GM12878 (cell line): ENCODE measurements at regions not wholly inside any gene's neighbourhood (a gene's known extent, or its start where the extent isn't known, plus 50 kb on each side); places are given as distances from the start of the nearest gene placed in this dataset.

Experiments used
- ATAC-seq: fragments of 200-7000 bp; cut with Tn5 transposase; 3 replicates; pipeline ENCODE4 v1.9.1; 2020; ENCODE audit warnings: mild to moderate bottlenecking, moderate library complexity
- BruUV-seq: library from RNA; stranded (reverse); fragments of 400-500 nt; replicated peaks from 2 replicates; lab custom pipeline; 2021; lab: Mats Ljungman, UMichigan
- CTCF ChIA-PET: fragments of 300-600 bp; sonication (Branson Sonifier 250); formaldehyde crosslinking; extraction: SDS; loops from one replicate; lab custom pipeline; 2021; ENCODE audit warnings: inconsistent platforms; lab: Yijun Ruan, JAX
- POLR2A ChIA-PET: fragments of 350-600 bp; formaldehyde crosslinking; extraction: SDS; loops from one replicate; lab custom pipeline; 2021; ENCODE audit warnings: inconsistent platforms; lab: Charles Lee
- RAD21 ChIA-PET: fragments of 300-600 bp; sonication (Branson Sonifier 250); formaldehyde crosslinking; loops from one replicate; lab custom pipeline; 2023; ENCODE audit warnings: antibody characterized with exemption; ENCODE audit not compliant: unreplicated experiment; lab: Charles Lee
- SMC1A ChIA-PET: fragments of 300-600 bp; sonication (Branson Sonifier 250); formaldehyde crosslinking; loops from one replicate; lab custom pipeline; 2023; ENCODE audit not compliant: unreplicated experiment, uncharacterized antibody; lab: Charles Lee
- DNase-seq: peaks from one replicate; pipeline ENCODE4 v3.0.0-alpha.2; 2011; ENCODE audit warnings: low read depth, low spot score
- FAIRE-seq: peaks from 3 replicates; lab custom pipeline; 2011; peaks lifted over from hg19 to GRCh38; lab: Jason Lieb, UNC
- H2AFZ ChIP-seq: 2 replicates; pipeline ENCODE4 v1.6.0; 2011; ENCODE audit warnings: low read depth, low read length, control low read depth; ENCODE audit not compliant: control insufficient read depth
- H3K27ac ChIP-seq: 2 replicates; pipeline ENCODE4 v1.5.1; 2011; ENCODE audit warnings: control low read depth; ENCODE audit not compliant: control insufficient read depth, insufficient read depth
- H3K27me3 ChIP-seq, 2 experiments: replicated peaks in 1 of 2; 2 replicates each; pipeline versions ENCODE4 v1.6.0 to v1.6.1; 2011; ENCODE audit warnings: low read length in 1 of 2; ENCODE audit not compliant: control insufficient read depth in 2 of 2, insufficient read depth in 2 of 2
- H3K36me3 ChIP-seq, 2 experiments: 2 replicates each; pipeline ENCODE4 v1.5.1; 2011; ENCODE audit warnings: low read length in 1 of 2; ENCODE audit not compliant: control insufficient read depth in 2 of 2, insufficient read depth in 2 of 2
- H3K4me1 ChIP-seq: 2 replicates; pipeline ENCODE4 v1.6.1; 2011; ENCODE audit warnings: mild to moderate bottlenecking, low read length, moderate library complexity, mixed read lengths; ENCODE audit not compliant: control insufficient read depth, insufficient read depth
- H3K4me2 ChIP-seq: 2 replicates; pipeline ENCODE4 v1.6.0; 2011; ENCODE audit warnings: control low read depth; ENCODE audit not compliant: control insufficient read depth, insufficient read depth
- H3K4me3 ChIP-seq: fragments of 200-600 bp; sonication (generic); 2 replicates; pipeline ENCODE4 v1.5.1; 2016
- H3K79me2 ChIP-seq: 2 replicates; pipeline ENCODE4 v1.6.0; 2011; ENCODE audit warnings: low read length; ENCODE audit not compliant: control insufficient read depth, insufficient read depth
- H3K9ac ChIP-seq: 2 replicates; pipeline ENCODE4 v1.8.0; 2011; ENCODE audit warnings: low read length, control low read depth, mixed read lengths; ENCODE audit not compliant: control insufficient read depth, insufficient read depth
- H3K9me3 ChIP-seq: replicated peaks from 3 replicates; pipeline ENCODE4 v1.5.1; 2011; ENCODE audit warnings: mild to moderate bottlenecking, low read length; ENCODE audit not compliant: control insufficient read depth, insufficient read depth
- H4K20me1 ChIP-seq: 2 replicates; pipeline ENCODE4 v1.6.0; 2011; ENCODE audit not compliant: control insufficient read depth, insufficient read depth
- BCLAF1 ChIP-seq: fragments of 450-650 bp; IDR thresholded peaks from 2 replicates; pipeline ENCODE4 v1.6.1; 2017; ENCODE audit warnings: antibody characterized with exemption, mild to moderate bottlenecking, moderate library complexity
- DPF2 ChIP-seq: fragments of 450-650 bp; IDR thresholded peaks from 2 replicates; pipeline ENCODE4 v1.6.1; 2017; ENCODE audit warnings: mild to moderate bottlenecking
- EED ChIP-seq: sonication (generic); IDR thresholded peaks from 2 replicates; pipeline ENCODE4 v1.6.1; 2016; ENCODE audit warnings: antibody characterized with exemption, low read depth
- EP300 ChIP-seq, 2 experiments: fragments of 150-350 bp in 1 of 2; IDR thresholded peaks; 2 replicates each; pipeline ENCODE4 v1.6.1; 2011 to 2012; ENCODE audit warnings: low read depth in 2 of 2, low read length in 2 of 2, borderline replicate concordance in 1 of 2, improper control_type of control experiment in 1 of 2, inconsistent platforms in 1 of 2; ENCODE audit not compliant: control insufficient read depth in 1 of 2
- GATAD2B ChIP-seq: fragments of 450-650 bp; conservative IDR thresholded peaks from 2 replicates; pipeline ENCODE4 v1.6.1; 2017; ENCODE audit warnings: low read depth, mild to moderate bottlenecking, moderate library complexity
- IRF5 ChIP-seq: fragments of 450-650 bp; IDR thresholded peaks from 2 replicates; pipeline ENCODE4 v1.6.1; 2017; ENCODE audit warnings: borderline replicate concordance
- KAT2A ChIP-seq: conservative IDR thresholded peaks from 2 replicates; pipeline ENCODE4 v1.6.1; 2011; ENCODE audit warnings: low read depth, low read length; ENCODE audit not compliant: control insufficient read depth
- LARP7 ChIP-seq: fragments of 450-650 bp; IDR thresholded peaks from 2 replicates; pipeline ENCODE4 v1.6.1; 2017; ENCODE audit warnings: mild to moderate bottlenecking
- MYB ChIP-seq: fragments of 150-350 bp; IDR thresholded peaks from 2 replicates; pipeline ENCODE4 v1.6.1; 2014; ENCODE audit warnings: mild to moderate bottlenecking, low read depth, low read length, borderline replicate concordance
- NRF1 ChIP-seq: conservative IDR thresholded peaks from 2 replicates; pipeline ENCODE4 v1.6.1; 2011; ENCODE audit warnings: mild to moderate bottlenecking, low read depth, low read length, improper control_type of control experiment
- PBX3 ChIP-seq: IDR thresholded peaks from 2 replicates; pipeline ENCODE4 v1.6.1; 2011; ENCODE audit warnings: mild to moderate bottlenecking, low read depth, low read length, moderate library complexity; ENCODE audit not compliant: insufficient replicate concordance
- POU2F2 ChIP-seq: IDR thresholded peaks from 3 replicates; pipeline ENCODE4 v1.6.1; 2011; ENCODE audit warnings: low read depth, mild to moderate bottlenecking, low read length, borderline replicate concordance
- TAF1 ChIP-seq: IDR thresholded peaks from 2 replicates; pipeline ENCODE4 v1.6.1; 2011; ENCODE audit warnings: mild to moderate bottlenecking, low read depth, low read length, borderline replicate concordance
- TCF7 ChIP-seq: IDR thresholded peaks from 2 replicates; pipeline ENCODE4 v1.6.1; 2014; ENCODE audit warnings: antibody characterized with exemption, borderline replicate concordance
- YY1 ChIP-seq: IDR thresholded peaks from 2 replicates; pipeline ENCODE4 v1.6.1; 2011; ENCODE audit warnings: low read depth, mild to moderate bottlenecking, low read length
- ZNF622 ChIP-seq: fragments of 450-650 bp; IDR thresholded peaks from 2 replicates; pipeline ENCODE4 v1.6.1; 2017; ENCODE audit warnings: mild to moderate bottlenecking, inconsistent platforms
- WGBS: methylation state at CpG from one replicate; pipeline ENCODE4 v1.1.6; 2016; ENCODE audit warnings: low lambda C conversion rate; ENCODE audit not compliant: insufficient replicate concordance, insufficient coverage; ENCODE audit errors: missing lambda C conversion rate; 5-methylcytosine and 5-hydroxymethylcytosine counted together
- in situ Hi-C: fragments of 300-500 bp; cut with MboI; formaldehyde crosslinking; loops from 9 replicates; pipeline ENCODE4 v1.14.3; 2018; ENCODE audit warnings: mixed read lengths
- intact Hi-C: fragments of 100-400 bp; cut with micrococcal nuclease; formaldehyde crosslinking; loops from one replicate; pipeline ENCODE4 v1.14.2; 2022; ENCODE audit not compliant: unreplicated experiment

- FAIRE-seq (no peak), DNase-seq (no peak), ATAC-seq (no peak)
- no peak overlapping the region for H3K4me3 ChIP-seq
- no peaks in the 10 kb centered on the region for H3K4me1 ChIP-seq
- no TSS peak for BruUV-seq
- H3K27me3 ChIP-seq = no peaks in the 10 kb centered on the region
- no peaks in the 10 kb centered on the region for H3K9me3 ChIP-seq
- ChIA-PET CTCF (interaction anchor here (2.6 kb wide), 1 partner anchor 16 kb away, joined by 9 read pairs; no protein-coding TSS in a partner anchor), SMC1A (no interaction called here), POLR2A (no interaction called here), RAD21 (no interaction called here)
- intact Hi-C loops (no loop called here), in situ Hi-C loops (no loop called here)
- H3K9ac ChIP-seq = no peak overlapping the region
- H4K20me1 ChIP-seq = no peaks in the 10 kb centered on the region
- no peak overlapping the region for H2AFZ ChIP-seq
- H3K36me3 ChIP-seq = no peaks in the 10 kb centered on the region
- H3K27ac ChIP-seq = no peak overlapping the region
- 58% methylated on average over 9 of the region's 9 CpGs for WGBS
- no peak overlapping the region for H3K4me2 ChIP-seq
- no peaks in the 10 kb centered on the region for H3K79me2 ChIP-seq
- TF ChIP-seq PBX3 (no peak), TCF7 (no peak), KAT2A (no peak), NRF1 (no peak), ZNF622 (no peak), YY1 (no peak), EED (no peak), TAF1 (no peak), IRF5 (no peak), LARP7 (no peak), GATAD2B (no peak), DPF2 (no peak), BCLAF1 (no peak), MYB (no peak), POU2F2 (no peak), EP300 (IDR thresholded peaks at IDR 0.05; ENCODE audit: borderline replicate concordance in 1 of 2, control insufficient read depth in 1 of 2, low read depth in 2 of 2, low read length in 2 of 2) (no peak)
- TF ChIP-seq, all 136 proteins: peak for 0
Measured at GRCh38 chr5:163330723-163331668, 106.4 kb upstream of the CCNG1 start.
